Stomach (tissue), 4 donors: ENCODE measurements at regions not wholly inside any gene's neighbourhood (a gene's known extent, or its start where the extent isn't known, plus 50 kb on each side); places are given as distances from the start of the nearest gene placed in this dataset.

ENCODE experiments used
- CTCF ChIP-seq, 7 experiments: fragments of 450-650 bp in 4 of 7; fragments of 200-600 bp in 3 of 7; sonication (generic) in 3 of 7; IDR thresholded peaks; one replicate each; pipeline ENCODE4 v1.5.1; 2016 to 2019; ENCODE audit warnings: antibody characterized with exemption in 7 of 7, control low read depth in 2 of 7, mild to moderate bottlenecking in 1 of 7
- EP300 ChIP-seq: sonication (generic); formaldehyde crosslinking; IDR thresholded peaks from one replicate; pipeline ENCODE4 v1.6.1; 2017; ENCODE audit warnings: antibody characterized with exemption
- POLR2AphosphoS5 ChIP-seq, 3 donors: sonication (generic); formaldehyde crosslinking; IDR thresholded peaks; one replicate each; pipeline ENCODE4 v1.6.1; 2016; ENCODE audit warnings: antibody characterized with exemption in 3 of 3

GRCh38 chr2:35204323-35204722 lies 1151.3 kb upstream of the CRIM1 start:
- no peak for TF ChIP-seq POLR2AphosphoS5 (IDR thresholded peaks at IDR 0.05)
- no peak for TF ChIP-seq CTCF (IDR thresholded peaks at IDR 0.05)
- TF ChIP-seq EP300, result no peak
